Activated CD4-positive, alpha-beta T cell treated with anti-CD3 and anti-CD28 coated beads, Interleukin-2, amount 50 U/mL, for 16 hours (primary cell): ENCODE measurements at regions not wholly inside any gene's neighbourhood (a gene's known extent, or its start where the extent isn't known, plus 50 kb on each side); places are given as distances from the start of the nearest gene placed in this dataset.

Source experiments
- DNase-seq: peaks from one replicate; pipeline ENCODE4 v3.0.0-alpha.2; 2020

DNA sequence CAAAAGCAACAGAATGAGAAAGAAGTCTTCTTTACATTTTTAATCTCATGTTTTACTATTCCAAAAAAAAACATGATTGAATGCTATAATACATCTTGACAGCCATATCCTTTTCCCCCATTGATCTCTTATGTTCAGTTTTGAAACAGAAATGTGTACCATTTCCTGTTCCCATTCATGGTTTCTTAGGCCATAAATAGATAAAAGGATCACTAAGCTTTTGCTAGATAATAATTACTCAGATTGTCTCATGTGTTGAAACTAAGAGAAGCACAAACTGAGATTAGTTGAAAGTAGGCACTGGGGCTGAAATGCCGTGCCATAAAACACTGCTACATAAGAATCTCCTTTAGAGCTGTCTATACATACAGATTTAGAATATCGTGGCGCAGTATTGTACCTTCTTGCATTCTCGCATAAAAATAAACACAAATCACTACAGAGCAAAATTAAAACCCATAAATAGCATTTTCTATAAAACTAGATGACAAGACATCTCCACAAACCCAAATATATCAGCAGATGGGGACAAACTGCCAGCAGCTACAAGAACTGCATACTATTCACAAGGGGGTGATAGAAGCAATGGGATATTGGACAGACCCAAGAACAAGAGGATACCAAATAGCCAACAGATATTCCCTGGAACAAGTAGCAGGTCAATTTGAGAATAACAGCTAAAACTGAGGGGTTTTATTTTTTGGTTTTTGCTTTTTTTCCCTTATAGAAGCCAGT is 405.3 kb upstream of the PRMT6 start:
- DNase-seq, result no peak

GRCh38 chr1:106659490-106660244 is 396.8 kb upstream of the PRMT6 start:
- no peak for DNase-seq

- no peak for DNase-seq
Measured at GRCh38 chr1:106675558-106675957, 380.9 kb upstream of the PRMT6 start.

DNA sequence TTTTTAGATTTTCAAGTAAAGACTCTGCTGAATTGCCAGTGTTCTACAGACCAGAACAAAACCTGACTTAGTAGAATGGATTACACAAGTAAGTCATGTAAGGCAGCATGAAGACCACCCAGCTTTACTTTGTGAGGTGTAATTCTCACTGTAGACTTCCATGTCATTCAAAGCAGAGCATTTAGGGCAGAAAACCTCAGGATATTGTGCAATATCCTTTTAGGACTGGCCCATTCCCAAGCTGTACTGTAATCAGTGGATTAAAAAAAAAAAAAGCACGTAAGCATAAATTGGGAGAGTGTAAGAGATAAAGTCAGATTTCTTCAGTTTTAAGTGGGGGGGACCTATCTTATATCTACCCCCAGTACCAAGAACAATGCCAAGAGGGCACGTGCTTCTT is 380.5 kb upstream of the PRMT6 start:
- no peak for DNase-seq

GRCh38 chr1:106677181-106677580 is 379.3 kb upstream of the PRMT6 start:
- DNase-seq, result no peak

- DNase-seq, result no peak
Measured at GRCh38 chr1:106677721-106678120, 378.8 kb upstream of the PRMT6 start.

- DNase-seq, result no peak
Measured at GRCh38 chr1:106678279-106679050, 378.0 kb upstream of the PRMT6 start.

GRCh38 chr1:106680216-106680615 is 376.3 kb upstream of the PRMT6 start:
- DNase-seq, result no peak

- DNase-seq, result no peak
Measured at GRCh38 chr1:106680776-106681344, 375.6 kb upstream of the PRMT6 start.

GRCh38 chr1:106681939-106682522 is 374.4 kb upstream of the PRMT6 start:
- DNase-seq, result no peak

DNA sequence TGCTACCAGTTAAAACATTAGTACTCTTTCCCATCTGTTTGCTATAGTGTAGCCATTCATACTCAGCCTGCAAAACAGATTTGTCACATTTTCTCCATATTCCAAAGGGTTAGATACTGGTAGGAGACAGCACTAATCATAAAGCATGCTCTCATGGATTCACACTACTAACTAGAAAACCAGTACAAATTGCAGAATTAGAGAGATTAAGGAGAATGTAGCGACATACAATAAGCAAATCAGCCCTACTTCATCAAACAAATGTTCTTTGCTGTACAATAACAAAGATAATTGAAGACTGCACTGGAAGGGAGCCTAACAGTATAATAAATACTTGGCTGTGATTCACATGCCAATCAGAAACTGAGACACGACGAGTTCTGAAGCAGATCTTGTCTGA is 368.0 kb upstream of the PRMT6 start:
- no peak for DNase-seq

- no peak for DNase-seq
Measured at GRCh38 chr1:106698660-106699059, 357.8 kb upstream of the PRMT6 start.

DNA sequence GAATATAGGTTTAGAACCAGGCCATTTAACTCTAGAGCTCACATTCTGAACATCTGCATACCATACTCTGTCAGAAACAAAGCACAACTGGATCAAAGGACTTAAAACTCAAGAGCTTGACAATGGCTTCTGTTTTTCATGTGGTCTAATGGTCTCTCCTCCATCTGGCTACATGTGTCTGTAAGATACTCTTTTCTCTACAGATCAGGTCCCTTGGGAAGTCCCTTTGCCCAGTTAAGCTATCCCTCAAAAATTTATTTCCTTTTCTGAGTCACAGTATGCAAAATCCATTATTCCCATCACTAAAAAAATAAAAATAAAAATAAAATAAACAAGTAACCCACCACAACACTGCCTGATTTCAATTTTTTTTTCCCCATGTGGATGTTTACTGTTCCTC is 357.0 kb upstream of the PRMT6 start:
- DNase-seq, result no peak

DNA sequence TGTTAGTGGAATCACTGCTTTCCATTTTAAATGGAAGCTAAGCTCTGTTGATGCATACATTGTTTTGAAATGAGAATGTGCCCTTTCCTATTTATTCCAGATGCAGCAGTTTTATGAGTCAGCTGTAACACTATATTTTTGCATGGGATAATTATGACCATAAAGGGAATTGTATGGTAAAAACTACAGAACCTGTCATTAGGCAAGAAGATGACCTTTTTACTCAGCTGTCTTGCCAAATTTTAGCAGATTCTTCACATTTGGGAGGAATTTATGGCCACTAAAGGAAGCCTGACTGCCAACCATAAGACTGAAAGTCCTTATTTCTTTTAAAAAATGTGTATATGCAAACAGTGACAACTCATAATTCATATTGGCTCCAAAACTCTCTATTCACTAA is 356.3 kb upstream of the PRMT6 start:
- DNase-seq, result no peak

DNA sequence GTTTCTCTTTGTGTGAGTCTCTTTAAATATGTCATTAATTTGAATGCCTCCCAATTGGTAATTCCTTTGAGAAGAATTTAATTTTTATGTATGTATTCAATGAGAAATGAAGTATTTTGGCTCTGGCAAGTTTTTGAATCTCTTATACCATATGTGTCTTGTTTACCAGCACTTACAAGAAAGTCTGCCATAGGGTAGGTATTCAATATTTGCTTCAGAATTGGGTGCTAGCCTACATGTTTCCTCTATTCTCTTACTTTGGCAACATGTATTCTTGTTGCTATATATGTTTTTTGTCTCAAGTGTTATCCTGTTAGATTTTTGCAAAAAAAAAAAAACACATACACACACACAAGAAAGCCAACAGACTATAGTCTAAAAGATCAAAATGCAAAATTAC is 350.5 kb upstream of the PRMT6 start:
- no peak for DNase-seq

- no peak for DNase-seq
Measured at GRCh38 chr1:106717591-106717990, 338.9 kb upstream of the PRMT6 start.

DNA sequence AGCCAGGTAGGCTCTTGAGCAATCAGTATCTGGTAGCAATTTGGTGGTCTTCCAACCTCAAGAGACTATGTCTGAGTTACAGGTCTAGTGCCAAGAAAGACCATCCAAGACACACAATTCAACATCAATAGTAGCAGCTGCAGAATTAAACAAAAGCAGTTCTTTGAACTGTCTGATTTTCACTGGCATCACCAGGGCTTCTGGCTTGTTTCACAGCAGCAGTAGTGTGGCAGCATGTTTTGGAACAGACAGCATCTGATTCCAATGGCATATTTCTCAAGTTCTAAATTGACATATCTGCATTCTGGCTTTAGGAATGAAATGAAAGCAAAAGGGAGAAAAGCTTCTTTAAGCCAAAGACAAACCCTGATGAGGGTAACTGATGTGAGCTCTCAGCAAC is 334.7 kb upstream of the PRMT6 start:
- no peak for DNase-seq

- DNase-seq, result no peak
Measured at GRCh38 chr1:106722466-106722865, 334.0 kb upstream of the PRMT6 start.

DNA sequence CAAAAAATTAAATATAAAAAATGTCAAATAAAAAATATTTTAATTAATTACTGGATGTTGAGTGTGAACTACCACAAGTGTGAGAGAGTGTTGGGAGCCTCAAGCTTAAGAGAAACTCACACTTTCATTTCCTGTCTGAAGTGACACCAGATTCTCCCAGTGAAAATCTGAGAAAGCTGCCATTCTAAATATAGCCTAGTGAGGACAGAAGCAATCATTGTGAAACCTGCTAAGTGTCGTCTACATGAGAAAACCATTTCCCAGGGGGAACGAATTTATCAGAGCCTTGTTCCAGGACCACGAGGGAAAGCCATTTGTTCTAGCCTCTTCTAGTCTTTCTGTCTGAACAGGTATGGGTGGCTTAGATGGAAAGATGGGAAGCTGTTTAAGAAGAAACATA is 329.3 kb upstream of the PRMT6 start:
- no peak for DNase-seq

- DNase-seq, result no peak
Measured at GRCh38 chr1:106746448-106747085, 309.9 kb upstream of the PRMT6 start.

GRCh38 chr1:106747232-106747631 is 309.2 kb upstream of the PRMT6 start:
- no peak for DNase-seq

DNA sequence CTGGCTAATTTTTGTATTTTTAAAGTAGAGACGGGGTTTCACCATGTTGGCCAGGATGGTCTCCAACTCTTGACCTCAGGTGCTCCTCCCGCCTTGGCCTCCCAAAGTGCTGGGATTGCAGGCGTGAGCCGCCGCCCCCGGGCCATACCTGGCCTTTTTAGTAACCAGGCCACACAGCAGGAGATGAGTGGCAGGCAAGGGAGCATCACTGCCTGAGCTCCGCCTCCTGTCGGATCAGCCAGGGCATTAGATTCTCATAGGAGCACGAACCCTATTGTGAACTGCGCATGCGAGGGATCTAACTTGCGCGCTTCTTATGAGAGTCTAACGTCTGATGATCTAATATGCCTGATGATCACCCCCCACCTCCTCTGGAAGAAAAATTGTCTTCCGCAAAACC is 308.7 kb upstream of the PRMT6 start:
- DNase-seq, result no peak

DNA sequence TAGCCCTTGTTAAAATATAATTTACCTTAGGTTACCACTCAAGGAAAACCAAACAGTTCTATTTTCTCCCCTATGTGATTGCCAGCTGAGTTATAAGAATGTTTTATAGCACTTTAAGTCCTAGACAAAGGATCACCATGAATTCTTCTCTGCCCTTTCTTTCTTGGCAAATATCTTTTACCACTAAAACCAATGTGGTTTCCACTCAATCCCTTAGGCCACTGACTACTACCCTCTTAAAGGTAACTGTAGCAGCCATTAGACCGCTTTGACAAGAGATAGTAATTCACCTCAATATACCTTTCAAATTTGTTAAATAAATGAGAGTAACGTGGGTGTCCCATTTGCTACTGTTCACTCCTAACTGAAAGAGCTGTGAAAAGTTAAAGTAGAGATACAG is 307.9 kb upstream of the PRMT6 start:
- DNase-seq, result no peak
